ENCODE measurements at regions not wholly inside any gene's neighbourhood (a gene's known extent, or its start where the extent isn't known, plus 50 kb on each side); places are given as distances from the start of the nearest gene placed in this dataset.
"Not testable (repeated sequence)": the region's sequence is repeated elsewhere in the genome, so short reads cannot be mapped to it uniquely, and the experiment has no call there.

- DNase-seq, result no peak
- Mint-ChIP-seq H3K27me3 (no peaks in the 10 kb centered on the region), H3K36me3 (ENCODE audit: low read depth) (no peaks in the 10 kb centered on the region), H3K9me3 (peaks cover 2% of the 10 kb centered on the region), H3K27ac (no peak overlapping the region), H3K4me1 (no peaks in the 10 kb centered on the region), H3K4me3 (no peak overlapping the region)
- ChIA-PET POLR2A (no interaction called here), CTCF (no interaction called here)
- ATAC-seq (ENCODE audit: low read depth), result no peak
- no peak for TF ChIP-seq CTCF (IDR thresholded peaks at IDR 0.05)
- intact Hi-C loops (cut with micrococcal nuclease), result no loop called here
Observed at GRCh38 chr2:35447215-35447614, 908.4 kb upstream of the CRIM1 start.

- Mint-ChIP-seq H3K27me3 (no peaks in the 10 kb centered on the region), H3K36me3 (ENCODE audit: low read depth) (no peaks in the 10 kb centered on the region), H3K4me1 (no peaks in the 10 kb centered on the region), H3K4me3 (no peak overlapping the region), H3K27ac (no peak overlapping the region), H3K9me3 (peaks cover 2% of the 10 kb centered on the region)
- intact Hi-C loops (cut with micrococcal nuclease), result no loop called here
- ATAC-seq (ENCODE audit: low read depth) (no peak), DNase-seq (no peak)
- POLR2A ChIA-PET, result no interaction called here
- no peak for TF ChIP-seq CTCF (IDR thresholded peaks at IDR 0.05)
- CTCF ChIA-PET, result no interaction called here
Observed at GRCh38 chr2:35443087-35443486, 912.5 kb upstream of the CRIM1 start.

GRCh38 chr2:35441575-35441974, 914.0 kb upstream of the CRIM1 start:
- CTCF ChIA-PET; H3K9me3 Mint-ChIP-seq; ATAC-seq (ENCODE audit: low read depth); DNase-seq; intact Hi-C loops (cut with micrococcal nuclease); H3K27me3 Mint-ChIP-seq; H3K4me1 Mint-ChIP-seq; H3K4me3 Mint-ChIP-seq; H3K36me3 Mint-ChIP-seq (ENCODE audit: low read depth); H3K27ac Mint-ChIP-seq; POLR2A ChIA-PET: not testable (repeated sequence)

GRCh38 chr2:35440308-35440707, 915.3 kb upstream of the CRIM1 start:
- intact Hi-C loops (cut with micrococcal nuclease); ATAC-seq (ENCODE audit: low read depth); H3K9me3 Mint-ChIP-seq; DNase-seq; POLR2A ChIA-PET; CTCF ChIA-PET; H3K27me3 Mint-ChIP-seq; H3K27ac Mint-ChIP-seq; H3K36me3 Mint-ChIP-seq (ENCODE audit: low read depth); H3K4me3 Mint-ChIP-seq; H3K4me1 Mint-ChIP-seq: not testable (repeated sequence)

- H3K4me3 Mint-ChIP-seq; H3K4me1 Mint-ChIP-seq; intact Hi-C loops (cut with micrococcal nuclease); POLR2A ChIA-PET; H3K27ac Mint-ChIP-seq; CTCF ChIA-PET; DNase-seq; H3K27me3 Mint-ChIP-seq; ATAC-seq (ENCODE audit: low read depth); H3K36me3 Mint-ChIP-seq (ENCODE audit: low read depth); H3K9me3 Mint-ChIP-seq: not testable (repeated sequence)
Observed at GRCh38 chr2:35436893-35437292, 918.7 kb upstream of the CRIM1 start.

GRCh38 chr2:35428548-35428947, 927.0 kb upstream of the CRIM1 start:
- H3K9me3 Mint-ChIP-seq, result peaks cover 3% of the 10 kb centered on the region
- no peak overlapping the region for H3K4me3 Mint-ChIP-seq
- no peaks in the 10 kb centered on the region for H3K27me3 Mint-ChIP-seq
- DNase-seq (no peak), ATAC-seq (ENCODE audit: low read depth) (no peak)
- no peaks in the 10 kb centered on the region for H3K36me3 Mint-ChIP-seq (ENCODE audit: low read depth)
- TF ChIP-seq CTCF (IDR thresholded peaks at IDR 0.05), result no peak
- ChIA-PET POLR2A (interaction anchor here (0.7 kb wide), 1 partner anchor 47 kb away, joined by 4 read pairs; no protein-coding TSS in a partner anchor), CTCF (no interaction called here)
- no peaks in the 10 kb centered on the region for H3K4me1 Mint-ChIP-seq
- intact Hi-C loops (cut with micrococcal nuclease), result loop anchor here (5.0 kb wide), 1 partner anchor 1331 kb away; no protein-coding TSS in a partner anchor
- no peak overlapping the region for H3K27ac Mint-ChIP-seq

- no peak for TF ChIP-seq CTCF (IDR thresholded peaks at IDR 0.05)
- no peak for ATAC-seq (ENCODE audit: low read depth)
- Mint-ChIP-seq H3K9me3 (peaks cover 10% of the 10 kb centered on the region), H3K4me1 (no peaks in the 10 kb centered on the region), H3K27me3 (no peaks in the 10 kb centered on the region), H3K4me3 (no peak overlapping the region), H3K36me3 (ENCODE audit: low read depth) (no peaks in the 10 kb centered on the region), H3K27ac (no peak overlapping the region)
- ChIA-PET CTCF (no interaction called here), POLR2A (no interaction called here)
- intact Hi-C loops (cut with micrococcal nuclease), result no loop called here
- DNase-seq, result no peak
Observed at GRCh38 chr2:35421485-35421884, 934.1 kb upstream of the CRIM1 start.

All from activated B cell treated with CpG ODN at 0.5 μM for 24 hours (primary cell).